HG03469 (cell line): ENCODE measurements at regions not wholly inside any gene's neighbourhood (a gene's known extent, or its start where the extent isn't known, plus 50 kb on each side); places are given as distances from the start of the nearest gene placed in this dataset.

ENCODE experiments used
- ATAC-seq: cut with Tn5 transposase; IDR thresholded peaks from one replicate; pipeline ENCODE4 v1.9.1; 2021; ENCODE audit warnings: mild to moderate bottlenecking, moderate library complexity, moderate number of reproducible peaks; ENCODE audit not compliant: unreplicated experiment

DNA sequence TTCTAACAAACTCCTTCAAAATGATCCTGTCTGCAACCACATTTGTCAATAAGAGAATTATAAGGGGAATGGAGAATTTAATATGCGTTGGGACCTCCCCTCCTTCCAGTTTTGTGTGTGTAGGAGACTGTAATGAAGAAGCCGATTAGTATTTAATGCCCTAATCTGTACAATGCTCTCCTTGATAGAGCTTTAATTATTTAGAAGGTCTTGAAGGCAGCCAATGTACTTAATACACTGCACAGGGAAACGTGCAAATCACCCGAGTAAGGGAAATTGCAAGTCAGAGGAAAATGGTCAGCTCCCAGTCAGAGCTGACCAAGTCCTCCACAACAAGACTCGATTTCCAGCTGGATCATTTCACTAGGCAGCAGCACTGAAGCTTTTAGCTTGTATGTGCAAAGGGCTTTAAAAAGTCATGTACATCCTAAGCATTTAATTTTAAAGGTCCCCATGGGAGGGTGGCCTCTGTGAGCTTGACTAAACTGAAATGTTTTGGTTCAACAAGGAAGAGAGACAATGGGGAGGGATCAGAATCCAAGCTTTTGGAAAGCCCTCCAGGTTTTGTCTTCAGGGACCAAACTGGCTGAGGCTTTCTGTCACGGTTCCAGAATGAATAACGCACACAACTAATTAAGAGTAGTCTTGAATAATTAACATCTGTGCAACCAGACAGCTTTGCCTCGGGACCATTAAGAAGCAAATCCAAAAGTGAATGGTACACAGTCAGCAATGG, 159.8 kb upstream of the MITF start:
- no peak for ATAC-seq

GRCh38 chr3:69569520-69569919, 169.7 kb upstream of the MITF start:
- ATAC-seq: no peak

- ATAC-seq: no peak
These were observed 170.3 kb upstream of the MITF start for GRCh38 chr3:69568951-69569350.

GRCh38 chr3:69568458-69568857, 170.8 kb upstream of the MITF start:
- no peak for ATAC-seq

- ATAC-seq: no peak
These were observed 171.6 kb upstream of the MITF start for GRCh38 chr3:69567710-69568052.

DNA sequence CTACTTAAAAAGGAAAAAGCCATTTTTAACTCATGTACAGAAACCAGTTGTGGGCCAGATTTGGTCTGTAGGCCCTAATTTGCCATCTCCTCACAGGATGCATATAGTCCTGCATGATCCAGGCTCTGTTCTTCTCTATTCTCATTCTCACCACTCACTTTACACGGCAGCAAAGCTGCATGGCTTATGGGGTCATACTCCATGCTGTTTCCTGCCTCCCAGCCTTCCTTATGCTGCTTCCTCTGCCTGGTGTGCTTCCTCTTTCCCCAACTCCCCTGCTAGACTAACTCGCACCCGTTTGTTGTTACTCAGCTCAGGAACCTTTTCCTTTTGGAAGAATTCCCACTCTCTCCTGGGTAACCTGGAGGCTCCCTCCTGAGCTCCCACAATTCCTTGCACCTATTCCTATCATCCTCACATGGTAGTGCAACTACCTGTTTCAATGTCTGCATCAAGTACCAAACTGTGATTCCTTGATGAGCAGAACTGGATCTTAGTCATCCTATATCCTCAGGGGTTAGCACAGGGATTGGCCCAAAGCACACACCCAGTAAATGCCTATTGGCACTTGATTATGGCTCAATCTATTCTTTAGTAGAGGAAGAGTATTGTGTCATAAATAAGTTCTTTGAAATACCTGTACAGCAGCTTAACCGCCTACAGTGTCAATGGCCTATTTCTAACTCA, 172.1 kb upstream of the MITF start:
- no peak for ATAC-seq

- no peak for ATAC-seq
These were observed 173.0 kb upstream of the MITF start for GRCh38 chr3:69566275-69566674.

GRCh38 chr3:69565316-69565715, 173.9 kb upstream of the MITF start:
- no peak for ATAC-seq

- no peak for ATAC-seq
These were observed 175.3 kb upstream of the MITF start for GRCh38 chr3:69563981-69564380.

GRCh38 chr3:69563151-69563550, 176.1 kb upstream of the MITF start:
- no peak for ATAC-seq

DNA sequence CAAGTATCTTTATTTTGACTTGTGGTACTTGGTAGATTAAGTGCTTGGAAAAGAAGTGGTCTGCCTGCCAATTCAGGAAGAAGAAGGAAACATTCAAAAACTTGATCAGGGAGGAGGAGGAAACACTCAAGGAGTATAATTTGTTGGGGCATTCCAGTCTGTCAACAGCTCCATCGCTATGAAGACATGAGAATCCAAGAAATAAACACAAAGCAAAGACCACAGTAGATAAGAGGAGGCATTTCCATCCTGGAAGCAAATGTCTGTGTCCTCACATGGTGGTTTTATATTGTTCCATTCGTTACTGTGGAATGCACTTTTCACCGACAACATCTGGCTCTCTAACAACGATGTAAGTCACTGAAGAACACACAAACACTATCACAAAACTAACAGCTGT, 176.1 kb upstream of the FRMD4B start:
- ATAC-seq: no peak

DNA sequence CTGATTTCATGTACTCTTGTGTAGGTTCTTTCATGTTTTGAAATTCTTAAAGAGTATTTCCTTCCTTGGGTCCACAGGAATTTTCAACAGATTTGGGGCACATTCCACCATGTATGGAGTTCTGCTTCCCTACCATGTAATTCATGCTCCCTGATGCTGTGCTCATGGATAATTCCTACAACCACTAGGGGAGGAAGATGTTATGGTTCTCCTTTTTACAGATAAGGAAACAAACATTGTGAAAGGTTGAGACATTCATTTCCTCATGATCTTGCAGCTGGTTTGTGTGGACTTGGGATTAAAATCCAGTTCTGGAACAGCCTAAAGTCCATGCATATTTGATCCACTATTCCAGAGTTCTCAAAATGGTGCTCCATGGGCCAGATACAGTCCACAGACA, 174.9 kb upstream of the FRMD4B start:
- ATAC-seq: no peak

DNA sequence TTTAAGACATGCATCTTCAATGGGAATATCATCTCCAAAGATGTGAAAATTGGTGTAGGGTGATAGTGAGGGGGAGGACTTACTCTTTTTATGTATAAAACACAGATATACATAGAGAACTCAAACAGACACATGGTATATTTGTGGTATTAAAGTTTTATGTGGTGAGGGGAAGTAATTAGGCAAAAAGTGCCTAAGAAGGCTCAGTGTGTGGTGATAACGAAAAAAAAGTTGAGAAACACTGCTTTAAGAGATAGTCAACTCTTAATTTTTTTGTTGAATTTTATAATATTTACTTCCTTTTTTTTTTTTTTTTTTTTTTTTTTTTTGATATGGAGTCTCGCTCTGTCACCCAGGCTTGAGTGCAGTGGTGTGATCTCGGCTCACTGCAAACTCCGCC, 174.2 kb upstream of the FRMD4B start:
- ATAC-seq: no peak

GRCh38 chr3:69558912-69559311, 173.0 kb upstream of the FRMD4B start:
- ATAC-seq: no peak

- no peak for ATAC-seq
These were observed 168.7 kb upstream of the FRMD4B start for GRCh38 chr3:69554576-69554975.

GRCh38 chr3:69553888-69554287, 168.0 kb upstream of the FRMD4B start:
- ATAC-seq: no peak

DNA sequence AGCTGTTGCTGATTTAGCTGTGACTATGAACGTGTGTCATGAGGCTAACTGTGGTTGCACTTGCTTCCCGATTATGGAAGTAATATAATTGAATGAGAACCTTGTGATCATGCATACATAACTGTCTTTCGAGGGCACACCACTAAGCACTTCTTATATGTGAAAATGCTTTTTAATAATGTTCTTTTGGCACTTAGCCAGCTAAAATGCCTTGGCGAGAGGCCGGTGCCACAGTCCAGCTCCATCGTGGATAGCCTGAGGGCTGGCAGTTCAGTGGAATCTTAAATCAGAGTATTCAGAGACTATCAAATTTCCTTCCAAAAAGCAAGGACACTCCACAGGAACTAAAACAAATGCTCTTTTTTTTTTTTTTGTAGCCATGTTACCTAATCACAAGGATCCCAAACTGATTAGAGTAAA, 161.6 kb upstream of the FRMD4B start:
- no peak for ATAC-seq

- ATAC-seq: no peak
These were observed 157.0 kb upstream of the FRMD4B start for GRCh38 chr3:69542805-69543429.

DNA sequence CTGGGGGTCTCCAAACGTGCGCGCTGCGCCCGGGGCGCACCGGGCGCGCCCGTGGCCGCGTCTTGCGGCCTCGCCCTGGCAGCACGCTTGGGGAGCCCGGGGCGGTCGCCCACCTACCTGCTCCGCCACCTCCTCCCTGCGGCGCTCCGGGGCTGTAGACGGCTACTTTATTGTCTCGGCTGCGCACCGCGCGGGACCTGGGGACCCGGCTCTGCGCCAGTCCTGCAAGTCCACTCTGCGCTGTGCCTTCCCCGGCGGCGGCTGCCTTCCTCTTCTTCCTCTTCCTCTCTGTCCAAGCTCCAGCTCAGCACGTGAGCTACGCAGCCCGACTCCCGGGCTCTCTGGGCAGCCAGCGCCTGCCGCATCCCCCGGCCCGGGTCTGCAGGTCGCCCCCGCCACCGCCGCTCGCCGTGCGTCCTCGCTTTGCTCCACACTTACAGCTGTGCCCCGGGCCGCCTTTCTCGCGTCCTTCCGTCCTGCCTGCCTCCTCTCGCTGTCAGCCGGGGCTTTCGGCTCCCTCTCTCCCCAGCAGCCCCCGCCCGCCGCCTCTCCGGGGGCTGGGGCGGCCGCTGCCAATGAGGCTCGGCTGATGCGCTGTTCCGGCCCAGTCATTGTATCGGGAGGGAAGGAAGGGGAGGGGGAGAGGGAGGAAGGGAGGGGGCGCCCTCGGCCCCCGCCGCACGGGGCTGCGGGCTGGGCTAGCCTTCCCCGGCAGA, 156.4 kb upstream of the FRMD4B start:
- no peak for ATAC-seq

GRCh38 chr3:69541711-69542088, 155.8 kb upstream of the FRMD4B start:
- ATAC-seq: no peak

- no peak for ATAC-seq
These were observed 155.1 kb upstream of the FRMD4B start for GRCh38 chr3:69540706-69541581.
